ENCODE measurements at regions not wholly inside any gene's neighbourhood (a gene's known extent, or its start where the extent isn't known, plus 50 kb on each side); places are given as distances from the start of the nearest gene placed in this dataset.

DNA sequence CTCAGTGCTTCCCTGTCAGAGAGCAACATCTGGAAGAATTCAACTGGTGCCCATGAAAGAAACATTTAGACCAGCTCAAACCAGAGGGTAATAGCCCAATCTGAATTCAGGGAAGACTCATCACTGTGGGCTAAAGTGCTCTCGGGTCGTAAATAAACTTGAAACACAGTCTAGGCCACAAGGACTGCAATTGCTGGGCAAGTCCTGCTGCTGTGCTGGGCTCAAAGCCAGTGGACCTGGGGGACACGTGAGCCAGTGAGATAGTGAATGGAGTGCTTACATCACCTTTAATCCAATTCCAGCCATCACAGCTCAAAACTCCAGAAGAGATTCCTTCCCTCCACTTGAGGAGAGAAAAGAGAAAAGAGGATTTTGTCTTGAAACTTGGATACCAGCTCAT lies 78.1 kb upstream of the DAP start:
- DNase-seq (ENCODE audit: low read depth), result no peak

DNA sequence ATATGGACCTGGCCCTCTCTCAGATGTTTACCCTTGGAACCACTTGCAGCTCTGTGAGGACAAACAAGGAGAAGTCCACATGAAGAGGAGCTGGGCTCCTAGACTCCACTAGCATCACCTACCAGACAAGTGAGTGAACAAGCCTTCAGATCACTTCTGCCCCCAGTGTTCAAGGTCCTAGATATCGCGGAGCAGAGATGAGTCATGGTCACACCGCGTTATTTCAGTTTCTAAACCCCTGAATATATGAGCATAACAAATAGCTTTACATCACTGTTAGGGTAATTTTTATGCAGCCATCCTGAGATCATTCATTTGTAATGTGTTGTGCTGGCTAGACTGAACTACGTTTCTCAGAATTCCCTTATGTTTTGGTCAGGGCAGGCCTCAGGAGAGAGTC lies 77.0 kb upstream of the DAP start:
- TF ChIP-seq, protein P1, sequence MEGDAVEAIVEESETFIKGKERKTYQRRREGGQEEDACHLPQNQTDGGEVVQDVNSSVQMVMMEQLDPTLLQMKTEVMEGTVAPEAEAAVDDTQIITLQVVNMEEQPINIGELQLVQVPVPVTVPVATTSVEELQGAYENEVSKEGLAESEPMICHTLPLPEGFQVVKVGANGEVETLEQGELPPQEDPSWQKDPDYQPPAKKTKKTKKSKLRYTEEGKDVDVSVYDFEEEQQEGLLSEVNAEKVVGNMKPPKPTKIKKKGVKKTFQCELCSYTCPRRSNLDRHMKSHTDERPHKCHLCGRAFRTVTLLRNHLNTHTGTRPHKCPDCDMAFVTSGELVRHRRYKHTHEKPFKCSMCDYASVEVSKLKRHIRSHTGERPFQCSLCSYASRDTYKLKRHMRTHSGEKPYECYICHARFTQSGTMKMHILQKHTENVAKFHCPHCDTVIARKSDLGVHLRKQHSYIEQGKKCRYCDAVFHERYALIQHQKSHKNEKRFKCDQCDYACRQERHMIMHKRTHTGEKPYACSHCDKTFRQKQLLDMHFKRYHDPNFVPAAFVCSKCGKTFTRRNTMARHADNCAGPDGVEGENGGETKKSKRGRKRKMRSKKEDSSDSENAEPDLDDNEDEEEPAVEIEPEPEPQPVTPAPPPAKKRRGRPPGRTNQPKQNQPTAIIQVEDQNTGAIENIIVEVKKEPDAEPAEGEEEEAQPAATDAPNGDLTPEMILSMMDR (IDR thresholded peaks at IDR 0.05; ENCODE audit: low read depth, low read length, missing control alignments), result no peak
- no peak overlapping the region for H3K4me3 ChIP-seq (ENCODE audit: low read depth, low read length)
- DNase-seq (ENCODE audit: low read depth), result no peak

More for the DNA sequence above, 78.1 kb upstream of the DAP start:
- H3K4me3 ChIP-seq (ENCODE audit: low read depth, low read length), result no peak overlapping the region
- TF ChIP-seq, protein P1 (IDR thresholded peaks at IDR 0.05; ENCODE audit: low read depth, low read length, missing control alignments), result no peak

DNA sequence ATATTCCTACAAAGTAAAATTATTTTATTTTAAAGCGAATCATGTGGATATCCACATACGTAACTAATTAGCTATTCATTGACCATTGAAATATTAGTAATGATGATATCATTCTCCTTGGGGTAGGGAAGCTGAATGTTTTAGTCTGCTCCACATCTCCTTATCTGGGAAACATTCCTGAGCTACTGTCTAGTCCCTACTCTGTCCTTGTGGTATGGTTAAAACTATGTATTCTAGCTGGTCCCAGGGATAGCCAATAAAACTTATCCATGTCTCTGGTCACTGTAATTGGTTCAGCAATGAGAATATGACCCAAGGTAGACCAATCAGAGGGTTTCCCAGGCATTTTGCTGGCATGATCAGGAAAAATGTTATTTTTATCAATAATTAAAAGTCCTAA lies 76.0 kb upstream of the DAP start:
- no peak for DNase-seq (ENCODE audit: low read depth)
- TF ChIP-seq, protein P1 (IDR thresholded peaks at IDR 0.05; ENCODE audit: low read depth, low read length, missing control alignments), result no peak
- H3K4me3 ChIP-seq (ENCODE audit: low read depth, low read length), result no peak overlapping the region

DNA sequence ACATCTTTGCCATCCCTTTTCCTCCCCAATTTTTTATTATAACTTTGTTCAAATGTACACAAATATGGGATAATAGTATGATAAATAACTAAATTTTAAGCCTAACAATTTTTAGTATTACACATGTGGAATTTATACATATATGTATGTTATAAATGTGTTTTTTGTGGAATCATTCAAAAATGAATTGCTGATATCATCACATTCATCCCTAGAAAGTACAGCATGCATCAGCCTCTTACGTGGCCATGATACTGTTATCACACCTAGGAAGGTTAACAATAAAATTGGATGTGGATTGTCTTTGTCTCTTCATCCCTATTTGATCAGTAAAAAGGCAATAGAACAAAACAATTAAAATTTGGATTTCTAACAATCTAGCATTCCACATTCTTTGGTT lies 73.7 kb upstream of the DAP start:
- no peak overlapping the region for H3K4me3 ChIP-seq (ENCODE audit: low read depth, low read length)
- TF ChIP-seq, protein P1 (IDR thresholded peaks at IDR 0.05; ENCODE audit: low read depth, low read length, missing control alignments), result no peak
- DNase-seq (ENCODE audit: low read depth), result no peak

DNA sequence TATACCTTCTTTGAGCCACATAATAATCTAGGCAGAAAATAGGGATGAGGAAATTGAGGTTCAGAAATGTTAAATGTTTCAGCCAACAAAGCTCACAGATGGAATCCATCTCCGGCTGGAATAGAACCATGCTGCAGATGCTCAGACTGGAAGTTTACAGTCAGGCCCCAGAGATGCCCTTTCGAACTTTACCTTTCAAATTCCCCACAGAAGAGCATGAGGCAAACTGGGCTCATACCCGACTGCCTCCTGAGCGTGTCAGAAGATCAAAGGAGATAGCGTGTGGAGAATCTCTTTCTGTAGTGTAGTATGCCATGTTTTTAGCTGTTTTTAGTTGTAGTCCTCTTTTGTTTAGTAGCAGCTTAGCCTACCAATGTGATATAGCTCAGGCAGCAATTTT lies 72.0 kb upstream of the DAP start:
- no peak for DNase-seq (ENCODE audit: low read depth)
- no peak overlapping the region for H3K4me3 ChIP-seq (ENCODE audit: low read depth, low read length)
- TF ChIP-seq, protein P1 (IDR thresholded peaks at IDR 0.05; ENCODE audit: low read depth, low read length, missing control alignments), result no peak

DNA sequence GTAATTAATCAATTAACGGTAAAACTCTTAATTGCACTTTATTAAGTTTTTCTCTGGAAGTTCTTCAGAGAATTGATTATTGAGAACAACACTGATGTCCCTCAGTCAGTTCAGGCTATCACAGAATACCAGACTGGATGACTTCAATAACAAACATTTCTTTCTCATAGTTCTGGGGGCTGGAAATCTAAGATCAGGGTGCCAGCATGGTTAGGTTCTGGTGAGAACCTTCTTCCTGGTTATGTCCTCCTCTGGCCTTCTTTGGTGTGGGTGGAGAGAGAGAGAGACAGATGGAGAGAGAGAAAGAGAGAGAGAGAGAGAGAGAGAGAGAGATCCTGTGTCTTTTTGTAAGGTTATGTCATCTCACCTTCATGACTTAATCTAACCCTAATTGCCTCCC lies 71.4 kb upstream of the DAP start:
- TF ChIP-seq, protein P1 (IDR thresholded peaks at IDR 0.05; ENCODE audit: low read depth, low read length, missing control alignments), result no peak
- H3K4me3 ChIP-seq (ENCODE audit: low read depth, low read length), result no peak overlapping the region
- DNase-seq (ENCODE audit: low read depth), result no peak

DNA sequence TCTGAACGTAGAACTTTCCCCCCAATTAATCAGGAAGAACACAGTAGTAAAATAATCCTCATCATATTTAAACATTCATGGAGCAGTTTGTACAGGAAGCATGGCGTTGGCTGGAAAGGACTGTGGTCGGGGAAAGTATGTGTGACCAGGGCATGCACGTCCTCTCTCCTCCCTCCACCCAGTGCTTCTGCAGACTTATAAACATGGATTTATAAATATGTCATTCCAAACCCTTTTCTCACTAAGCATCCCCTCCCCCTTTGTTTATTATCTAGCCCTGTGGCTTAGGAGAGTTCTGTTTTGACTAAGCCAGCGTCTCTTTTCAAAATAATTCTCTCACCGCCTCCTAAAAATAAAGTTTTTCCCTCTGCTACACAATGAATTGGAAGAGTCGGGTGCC lies 70.4 kb upstream of the DAP start:
- no peak for DNase-seq (ENCODE audit: low read depth)
- TF ChIP-seq, protein P1 (IDR thresholded peaks at IDR 0.05; ENCODE audit: low read depth, low read length, missing control alignments), result no peak
- no peak overlapping the region for H3K4me3 ChIP-seq (ENCODE audit: low read depth, low read length)

Measured in GM12864 (cell line).